B cell (primary cell): ENCODE measurements at regions not wholly inside any gene's neighbourhood (a gene's known extent, or its start where the extent isn't known, plus 50 kb on each side); places are given as distances from the start of the nearest gene placed in this dataset.
"Not testable (repeated sequence)": the region's sequence is repeated elsewhere in the genome, so short reads cannot be mapped to it uniquely, and the experiment has no call there.

ENCODE experiments used
- ATAC-seq: fragments of 200-7000 bp; cut with Tn5 transposase; one replicate; pipeline ENCODE4 v1.10.0; 2021; ENCODE audit warnings: low read depth, mild to moderate bottlenecking, moderate number of reproducible peaks, moderate library complexity
- CTCF ChIA-PET: fragments of 350-600 bp; sonication (Branson Sonifier 250); formaldehyde crosslinking; loops from one replicate; lab custom pipeline; 2021; ENCODE audit warnings: antibody characterized with exemption, inconsistent platforms; lab: Charles Lee
- POLR2A ChIA-PET: fragments of 350-600 bp; sonication (Branson Sonifier 250); formaldehyde crosslinking; loops from one replicate; lab custom pipeline; 2021; ENCODE audit warnings: antibody characterized with exemption; lab: Charles Lee
- DNase-seq: peaks from one replicate; pipeline ENCODE4 v3.0.0; 2013
- H2AFZ ChIP-seq: 2 replicates; pipeline ENCODE4 v1.6.1; 2012; ENCODE audit warnings: mild to moderate bottlenecking, low read depth, low read length; ENCODE audit not compliant: insufficient read depth, poor library complexity, severe bottlenecking
- H3K27ac ChIP-seq, 2 donors: 1 replicate in 1 of 2; 2 replicates in 1 of 2; pipeline ENCODE4 v1.5.1; 2012 to 2013; ENCODE audit warnings: low read length in 2 of 2, mild to moderate bottlenecking in 2 of 2, moderate library complexity in 1 of 2
- H3K27me3 ChIP-seq, 4 experiments: fragments of 200-600 bp in 1 of 4; sonication (generic) in 1 of 4; replicated peaks in 1 of 4; 1 replicate in 2 of 4; 2 replicates in 2 of 4; pipeline versions ENCODE4 v1.6.1 to v1.7.0; 2013 to 2016; ENCODE audit warnings: low read length in 3 of 4, mild to moderate bottlenecking in 2 of 4, mixed read lengths in 1 of 4, moderate library complexity in 1 of 4; ENCODE audit not compliant: insufficient read depth in 4 of 4, control insufficient read depth in 3 of 4; ENCODE audit errors: control extremely low read depth in 1 of 4
- H3K36me3 ChIP-seq, 2 experiments: replicated peaks in 1 of 2; 1 replicate in 1 of 2; 2 replicates in 1 of 2; pipeline versions ENCODE4 v1.6.1 to v1.7.1; 2013; ENCODE audit warnings: low read length in 1 of 2; ENCODE audit not compliant: insufficient read depth in 2 of 2, control insufficient read depth in 1 of 2; ENCODE audit errors: control extremely low read depth in 1 of 2, extremely low read depth in 1 of 2
- H3K4me1 ChIP-seq, 2 donors: fragments of 200-600 bp in 1 of 2; sonication (generic) in 1 of 2; 1 replicate in 1 of 2; 2 replicates in 1 of 2; pipeline versions ENCODE4 v1.5.1 to v1.6.1; 2013 to 2017; ENCODE audit warnings: low read length in 2 of 2; ENCODE audit not compliant: control insufficient read depth in 2 of 2, insufficient read depth in 2 of 2
- H3K4me2 ChIP-seq: replicated peaks from 2 replicates; pipeline ENCODE3; 2012; ENCODE audit warnings: mild to moderate bottlenecking, low read depth, low read length; ENCODE audit not compliant: poor library complexity, severe bottlenecking
- H3K4me3 ChIP-seq, 5 experiments: fragments of 200-600 bp in 1 of 5; sonication (generic) in 1 of 5; 1 replicate in 3 of 5; 2 replicates in 2 of 5; pipeline versions ENCODE4 v1.5.1 to v1.7.0; 2011 to 2016; ENCODE audit warnings: low read length in 4 of 5, mild to moderate bottlenecking in 4 of 5, low read depth in 2 of 5, control low read depth in 1 of 5, moderate library complexity in 1 of 5; ENCODE audit not compliant: insufficient read depth in 1 of 5; ENCODE audit errors: control extremely low read depth in 1 of 5, extremely low read depth in 1 of 5
- H3K79me2 ChIP-seq: fragments of 200-600 bp; sonication (generic); one replicate; pipeline ENCODE4 v1.6.0; 2016; ENCODE audit warnings: low read length; ENCODE audit not compliant: control insufficient read depth, insufficient read depth
- H3K9ac ChIP-seq: fragments of 200-600 bp; sonication (generic); 2 replicates; pipeline ENCODE4 v1.6.1; 2017; ENCODE audit warnings: mild to moderate bottlenecking, low read length, moderate library complexity
- H3K9me3 ChIP-seq, 3 donors: one replicate each; pipeline versions ENCODE4 v1.6.1 to v1.7.1; 2013; ENCODE audit warnings: low read length in 2 of 3; ENCODE audit not compliant: control insufficient read depth in 2 of 3, insufficient read depth in 1 of 3; ENCODE audit errors: control extremely low read depth in 1 of 3
- H4K20me1 ChIP-seq: 2 replicates; pipeline ENCODE4 v1.6.0; 2012; ENCODE audit warnings: mild to moderate bottlenecking, low read length; ENCODE audit not compliant: insufficient read depth, control insufficient read depth, poor library complexity, severe bottlenecking
- H3K27ac Mint-ChIP-seq: one replicate; pipeline ENCODE4 v1.8.0; 2021; ENCODE audit warnings: mixed read lengths
- H3K27me3 Mint-ChIP-seq: one replicate; pipeline ENCODE4 v1.8.0; 2021; ENCODE audit warnings: mixed read lengths
- H3K4me1 Mint-ChIP-seq: one replicate; pipeline ENCODE4 v1.8.0; 2021; ENCODE audit warnings: mixed read lengths
- H3K4me3 Mint-ChIP-seq: one replicate; pipeline ENCODE4 v1.8.0; 2021; ENCODE audit warnings: mixed read lengths
- H3K9me3 Mint-ChIP-seq: one replicate; pipeline ENCODE4 v1.8.0; 2022; ENCODE audit warnings: mixed read lengths; ENCODE audit not compliant: insufficient read depth
- EZH2 ChIP-seq: IDR thresholded peaks from 2 replicates; pipeline ENCODE4 v1.6.1; 2012; ENCODE audit warnings: borderline replicate concordance, low read depth, mild to moderate bottlenecking, moderate library complexity, low read length; ENCODE audit not compliant: insufficient read depth, poor library complexity, severe bottlenecking
- WGBS: methylation state at CpG from one replicate; pipeline ENCODE4 v1.1.5; 2013; ENCODE audit warnings: missing lambda C conversion rate; ENCODE audit not compliant: insufficient coverage; 5-methylcytosine and 5-hydroxymethylcytosine counted together
- intact Hi-C: fragments of 100-400 bp; cut with micrococcal nuclease; formaldehyde crosslinking; loops from one replicate; pipeline ENCODE4 v1.10.0; 2022
- TF ChIP-seq, protein P1 (sequence below): fragments of 200-600 bp; IDR thresholded peaks from one replicate; pipeline ENCODE4 v1.8.0; 2022; ENCODE audit warnings: antibody characterized with exemption, mild to moderate bottlenecking

DNA sequence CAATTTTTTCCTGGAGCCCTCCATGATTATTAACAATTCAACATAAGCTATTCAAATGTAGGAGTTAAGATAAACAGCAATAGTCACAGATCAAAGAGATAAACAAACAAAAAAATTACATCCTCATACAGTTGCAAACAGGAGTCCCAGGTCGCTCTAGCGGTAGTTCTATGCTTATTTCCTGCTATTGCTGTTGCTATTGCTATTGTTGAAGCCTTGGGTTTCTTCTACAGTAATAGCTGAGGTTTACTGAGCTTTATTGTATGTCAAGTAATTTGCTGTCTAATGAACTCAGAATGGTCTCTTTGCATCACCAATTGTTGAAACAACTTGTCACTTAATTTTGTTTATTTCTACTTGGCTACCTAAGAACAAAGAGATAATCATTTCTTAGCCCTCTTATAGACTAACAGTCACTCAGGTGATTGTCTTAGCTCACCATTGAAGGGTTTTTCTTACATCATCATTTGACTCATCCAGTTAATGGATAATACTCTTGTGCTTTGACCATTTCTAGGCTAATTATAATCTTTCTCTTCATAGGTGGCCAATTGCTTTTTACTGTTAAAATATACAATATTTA, 654.6 kb downstream of the MECOM start:
- Histone ChIP-seq H3K36me3 (no peaks in the 10 kb centered on the region), H3K4me3 (no peak overlapping the region), H3K4me1 (no peaks in the 10 kb centered on the region), H3K79me2 (no peaks in the 10 kb centered on the region), H3K27ac (no peak overlapping the region), H3K27me3 (no peaks in the 10 kb centered on the region), H3K9ac (no peak overlapping the region), H3K9me3 (no peaks in the 10 kb centered on the region), H3K4me2 (no peak overlapping the region), H4K20me1 (no peaks in the 10 kb centered on the region), H2AFZ (no peak overlapping the region)
- H3K4me1 Mint-ChIP-seq, result no peaks in the 10 kb centered on the region
- no peaks in the 10 kb centered on the region for H3K9me3 Mint-ChIP-seq
- CTCF ChIA-PET, result no interaction called here
- ATAC-seq (no peak), DNase-seq (no peak)
- intact Hi-C loops, result no loop called here
- no peaks in the 10 kb centered on the region for H3K27me3 Mint-ChIP-seq
- WGBS, result no CpG with 5 or more reads among the region's 2 CpGs
- no peak overlapping the region for H3K4me3 Mint-ChIP-seq
- H3K27ac Mint-ChIP-seq, result no peak overlapping the region
- TF ChIP-seq EZH2, result no peak
- TF ChIP-seq, protein P1, sequence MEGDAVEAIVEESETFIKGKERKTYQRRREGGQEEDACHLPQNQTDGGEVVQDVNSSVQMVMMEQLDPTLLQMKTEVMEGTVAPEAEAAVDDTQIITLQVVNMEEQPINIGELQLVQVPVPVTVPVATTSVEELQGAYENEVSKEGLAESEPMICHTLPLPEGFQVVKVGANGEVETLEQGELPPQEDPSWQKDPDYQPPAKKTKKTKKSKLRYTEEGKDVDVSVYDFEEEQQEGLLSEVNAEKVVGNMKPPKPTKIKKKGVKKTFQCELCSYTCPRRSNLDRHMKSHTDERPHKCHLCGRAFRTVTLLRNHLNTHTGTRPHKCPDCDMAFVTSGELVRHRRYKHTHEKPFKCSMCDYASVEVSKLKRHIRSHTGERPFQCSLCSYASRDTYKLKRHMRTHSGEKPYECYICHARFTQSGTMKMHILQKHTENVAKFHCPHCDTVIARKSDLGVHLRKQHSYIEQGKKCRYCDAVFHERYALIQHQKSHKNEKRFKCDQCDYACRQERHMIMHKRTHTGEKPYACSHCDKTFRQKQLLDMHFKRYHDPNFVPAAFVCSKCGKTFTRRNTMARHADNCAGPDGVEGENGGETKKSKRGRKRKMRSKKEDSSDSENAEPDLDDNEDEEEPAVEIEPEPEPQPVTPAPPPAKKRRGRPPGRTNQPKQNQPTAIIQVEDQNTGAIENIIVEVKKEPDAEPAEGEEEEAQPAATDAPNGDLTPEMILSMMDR, result no peak
- POLR2A ChIA-PET, result no interaction called here

DNA sequence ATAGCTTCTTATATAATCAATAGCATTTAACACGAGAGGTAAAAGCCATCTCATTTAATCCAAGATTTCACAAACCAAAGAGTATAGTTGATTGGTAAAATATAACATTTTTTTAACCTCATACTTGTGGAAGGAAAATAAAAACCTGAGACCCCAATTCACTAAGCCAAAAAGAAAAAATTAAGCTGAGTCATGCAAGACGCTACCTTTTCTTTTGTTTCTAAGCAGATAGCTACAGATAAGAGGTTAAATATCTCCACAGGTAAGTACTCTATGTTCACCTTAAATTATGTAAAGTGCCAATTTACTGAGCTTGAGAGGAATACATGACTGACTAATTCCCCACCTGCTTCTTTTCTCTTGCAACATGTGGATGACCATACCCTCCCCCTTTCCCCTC, 656.4 kb downstream of the MECOM start:
- Histone ChIP-seq H3K4me1 (no peaks in the 10 kb centered on the region), H3K36me3 (no peaks in the 10 kb centered on the region), H3K27me3 (no peaks in the 10 kb centered on the region), H3K9ac (no peak overlapping the region), H3K9me3 (no peaks in the 10 kb centered on the region), H3K79me2 (no peaks in the 10 kb centered on the region), H4K20me1 (no peaks in the 10 kb centered on the region), H2AFZ (no peak overlapping the region), H3K4me3 (no peak overlapping the region), H3K4me2 (no peak overlapping the region), H3K27ac (no peak overlapping the region)
- H3K27me3 Mint-ChIP-seq, result no peaks in the 10 kb centered on the region
- H3K4me3 Mint-ChIP-seq, result no peak overlapping the region
- H3K27ac Mint-ChIP-seq, result no peak overlapping the region
- ATAC-seq (no peak), DNase-seq (no peak)
- no peak for TF ChIP-seq EZH2
- TF ChIP-seq, protein P1, result no peak
- POLR2A ChIA-PET, result no interaction called here
- no peaks in the 10 kb centered on the region for H3K4me1 Mint-ChIP-seq
- H3K9me3 Mint-ChIP-seq, result no peaks in the 10 kb centered on the region
- intact Hi-C loops, result no loop called here
- no CpG with 5 or more reads among the region's 2 CpGs for WGBS
- CTCF ChIA-PET, result no interaction called here

DNA sequence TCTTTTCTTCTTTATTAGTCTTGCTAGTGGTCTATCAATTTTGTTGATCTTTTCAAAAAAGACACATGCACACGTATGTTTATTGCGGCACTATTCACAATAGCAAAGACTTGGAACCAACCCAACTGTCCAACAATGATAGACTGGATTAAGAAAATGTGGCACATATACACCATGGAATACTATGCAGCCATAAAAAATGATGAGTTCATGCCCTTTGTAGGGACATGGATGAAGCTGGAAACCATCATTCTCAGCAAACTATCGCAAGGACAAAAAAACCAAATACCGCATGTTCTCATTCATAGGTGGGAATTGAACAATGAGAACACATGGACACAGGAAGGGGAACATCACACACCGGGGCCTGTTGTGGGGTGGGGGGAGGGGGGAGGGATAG, 657.1 kb downstream of the MECOM start:
- H3K9me3 ChIP-seq, H3K79me2 ChIP-seq, H3K27me3 Mint-ChIP-seq, H3K27ac Mint-ChIP-seq, H3K4me1 ChIP-seq, H3K4me1 Mint-ChIP-seq, intact Hi-C loops, H3K36me3 ChIP-seq, H3K9me3 Mint-ChIP-seq, H3K4me3 ChIP-seq, DNase-seq, H3K4me2 ChIP-seq, H2AFZ ChIP-seq, H3K4me3 Mint-ChIP-seq, POLR2A ChIA-PET, H3K9ac ChIP-seq, H4K20me1 ChIP-seq, ATAC-seq, H3K27ac ChIP-seq, CTCF ChIA-PET, H3K27me3 ChIP-seq: not testable (repeated sequence)
- no CpG with 5 or more reads among the region's 5 CpGs for WGBS
